GM23338 (cell line): ENCODE measurements at regions not wholly inside any gene's neighbourhood (a gene's known extent, or its start where the extent isn't known, plus 50 kb on each side); places are given as distances from the start of the nearest gene placed in this dataset.

Experiments used
- ATAC-seq: fragments of 200-7000 bp; cut with Tn5 transposase; 3 replicates; pipeline ENCODE4 v1.9.1; 2020
- DNase-seq: peaks from one replicate; pipeline ENCODE4 v3.0.0-alpha.2; 2015; ENCODE audit warnings: low spot score
- H2AFZ ChIP-seq: fragments of 200-600 bp; sonication (generic); 2 replicates; pipeline ENCODE4 v1.8.0; 2016; ENCODE audit warnings: antibody characterized with exemption, mild to moderate bottlenecking, moderate library complexity
- H3F3A ChIP-seq: fragments of 200-600 bp; sonication (generic); replicated peaks from 2 replicates; pipeline ENCODE4 v1.8.0; 2017; ENCODE audit warnings: antibody characterized with exemption, mixed run types, low read depth
- H3K27ac ChIP-seq: fragments of 200-600 bp; sonication (generic); 2 replicates; pipeline ENCODE4 v1.6.1; 2016; ENCODE audit warnings: low read depth
- H3K27me3 ChIP-seq: fragments of 200-600 bp; sonication (generic); 2 replicates; pipeline ENCODE4 v1.8.0; 2016; ENCODE audit warnings: mild to moderate bottlenecking, mixed run types, moderate library complexity; ENCODE audit not compliant: insufficient read depth
- H3K36me3 ChIP-seq: fragments of 200-600 bp; sonication (generic); 2 replicates; pipeline ENCODE4 v1.8.0; 2016; ENCODE audit warnings: mild to moderate bottlenecking; ENCODE audit not compliant: insufficient read depth
- H3K4me1 ChIP-seq: fragments of 200-600 bp; sonication (generic); 2 replicates; pipeline ENCODE4 v1.8.0; 2016; ENCODE audit warnings: mild to moderate bottlenecking, moderate library complexity; ENCODE audit not compliant: insufficient read depth
- H3K4me2 ChIP-seq: fragments of 200-600 bp; sonication (generic); 2 replicates; pipeline ENCODE4 v1.7.1; 2017; ENCODE audit warnings: mixed run types
- H3K4me3 ChIP-seq: fragments of 200-600 bp; sonication (generic); 2 replicates; pipeline ENCODE4 v1.6.1; 2016; ENCODE audit warnings: mixed run types
- H3K79me2 ChIP-seq: fragments of 200-600 bp; sonication (generic); replicated peaks from 2 replicates; pipeline ENCODE4 v1.8.0; 2017; ENCODE audit warnings: mild to moderate bottlenecking; ENCODE audit not compliant: insufficient read depth
- H3K9me2 ChIP-seq: fragments of 200-600 bp; sonication (generic); 2 replicates; pipeline ENCODE4 v1.8.0; 2017; ENCODE audit not compliant: insufficient read depth
- H4K20me1 ChIP-seq: fragments of 200-600 bp; sonication (generic); replicated peaks from 2 replicates; pipeline ENCODE4 v1.8.0; 2017; ENCODE audit warnings: mild to moderate bottlenecking; ENCODE audit not compliant: insufficient read depth
- H3K27ac Mint-ChIP-seq: 2 replicates; pipeline ENCODE4 v1.8.0; 2020; ENCODE audit warnings: inconsistent platforms, mild to moderate bottlenecking, moderate library complexity, mixed read lengths
- H3K27me3 Mint-ChIP-seq: 3 replicates; pipeline ENCODE4 v1.8.0; 2022; ENCODE audit warnings: low read depth, mild to moderate bottlenecking, moderate library complexity, mixed read lengths, inconsistent platforms; ENCODE audit not compliant: insufficient read depth, poor library complexity
- H3K36me3 Mint-ChIP-seq: 3 replicates; pipeline ENCODE4 v1.8.0; 2021; ENCODE audit warnings: low read depth, mild to moderate bottlenecking, inconsistent platforms, moderate library complexity, mixed read lengths
- H3K4me1 Mint-ChIP-seq: 3 replicates; pipeline ENCODE4 v1.8.0; 2020; ENCODE audit warnings: mild to moderate bottlenecking, inconsistent platforms, mixed read lengths
- H3K4me3 Mint-ChIP-seq: 3 replicates; pipeline ENCODE4 v1.8.0; 2021; ENCODE audit warnings: moderate library complexity, mild to moderate bottlenecking, inconsistent platforms, mixed read lengths
- H3K9me3 Mint-ChIP-seq: 3 replicates; pipeline ENCODE4 v1.8.0; 2020; ENCODE audit warnings: moderate library complexity, mild to moderate bottlenecking, inconsistent platforms, mixed read lengths
- EZH2 ChIP-seq: fragments of 200-600 bp; sonication (generic); IDR thresholded peaks from one replicate; pipeline ENCODE4 v1.8.0; 2017; ENCODE audit warnings: antibody characterized with exemption, mild to moderate bottlenecking, low read depth; ENCODE audit not compliant: unreplicated experiment
- JUNB ChIP-seq: IDR thresholded peaks from one replicate; pipeline ENCODE4 v1.6.1; 2016; ENCODE audit warnings: antibody characterized with exemption; ENCODE audit not compliant: unreplicated experiment
- REST ChIP-seq: IDR thresholded peaks from one replicate; pipeline ENCODE4 v1.6.1; 2018; ENCODE audit warnings: antibody characterized with exemption; ENCODE audit not compliant: unreplicated experiment
- STAT1 ChIP-seq: IDR thresholded peaks from one replicate; pipeline ENCODE4 v1.6.1; 2016; ENCODE audit warnings: antibody characterized with exemption; ENCODE audit not compliant: unreplicated experiment
- ZNF331 ChIP-seq: fragments of 250-450 bp; sonication (Bioruptor Pico); IDR thresholded peaks from 2 replicates; pipeline ENCODE4 v1.5.0; 2020; ENCODE audit warnings: low read depth, mild to moderate bottlenecking, moderate library complexity
- ZNF462 ChIP-seq: fragments of 250-450 bp; sonication (Bioruptor Pico); IDR thresholded peaks from 2 replicates; pipeline ENCODE4 v1.5.0; 2020; ENCODE audit warnings: mild to moderate bottlenecking, moderate library complexity
- TF ChIP-seq, protein P1 (sequence below), 2 experiments: fragments of 200-600 bp in 1 of 2; sonication (generic) in 1 of 2; conservative IDR thresholded peaks; 2 replicates each; pipeline versions ENCODE4 v1.5.1 to v1.6.1; 2016 to 2017; ENCODE audit warnings: antibody characterized with exemption in 2 of 2, low read depth in 2 of 2, mild to moderate bottlenecking in 2 of 2, moderate library complexity in 1 of 2

GRCh38 chr14:25484235-25484634 lies 434.3 kb upstream of the STXBP6 start:
- no peak for ATAC-seq
- 0 out of 3 replicates have a peak, but pooled peaks cover 3% of the 10 kb centered on the region for H3K4me1 Mint-ChIP-seq

GRCh38 chr14:25477316-25478098 lies 427.6 kb upstream of the STXBP6 start:
- Histone ChIP-seq H3K27ac (no peak overlapping the region), H3K4me3 (no peak overlapping the region), H4K20me1 (no peaks in the 10 kb centered on the region), H3K4me1 (0 out of 2 replicates have a peak, but pooled peaks cover under 1% of the 10 kb centered on the region), H2AFZ (peak overlapping the region; percentile 43; the same call in 1 of the 2 replicates), H3K36me3 (no peaks in the 10 kb centered on the region), H3K4me2 (no peak overlapping the region), H3F3A (no peaks in the 10 kb centered on the region), H3K27me3 (no peaks in the 10 kb centered on the region), H3K79me2 (no peaks in the 10 kb centered on the region), H3K9me2 (peaks cover 3% of the 10 kb centered on the region; the same call in 1 of the 2 replicates)
- Mint-ChIP-seq H3K27ac (no peak overlapping the region), H3K4me3 (no peak overlapping the region), H3K36me3 (no peaks in the 10 kb centered on the region), H3K4me1 (0 out of 3 replicates have a peak, but pooled peaks cover 2% of the 10 kb centered on the region), H3K9me3 (no peaks in the 10 kb centered on the region), H3K27me3 (peaks cover 2% of the 10 kb centered on the region)
- peak; percentile 13 for DNase-seq
- no peak for ATAC-seq
- TF ChIP-seq ZNF462 (CRISPR knock-in tag) (no peak), JUNB (no peak), EZH2 (no peak), STAT1 (no peak), REST (no peak), ZNF331 (CRISPR knock-in tag) (no peak)

More at GRCh38 chr14:25484235-25484634, 434.3 kb upstream of the STXBP6 start:
- Histone ChIP-seq H2AFZ (no peak overlapping the region), H3K27ac (no peak overlapping the region), H3K79me2 (no peaks in the 10 kb centered on the region), H3F3A (no peaks in the 10 kb centered on the region), H3K27me3 (no peaks in the 10 kb centered on the region), H3K9me2 (peaks cover 3% of the 10 kb centered on the region; the same call in 1 of the 2 replicates), H3K4me3 (no peak overlapping the region), H3K4me1 (0 out of 2 replicates have a peak, but pooled peaks cover 3% of the 10 kb centered on the region), H3K4me2 (no peak overlapping the region), H4K20me1 (no peaks in the 10 kb centered on the region), H3K36me3 (no peaks in the 10 kb centered on the region)
- Mint-ChIP-seq H3K27ac (no peak overlapping the region), H3K9me3 (no peaks in the 10 kb centered on the region), H3K4me3 (no peak overlapping the region), H3K36me3 (no peaks in the 10 kb centered on the region), H3K27me3 (no peaks in the 10 kb centered on the region)
- TF ChIP-seq ZNF331 (CRISPR knock-in tag): no peak
- TF ChIP-seq, protein P1, sequence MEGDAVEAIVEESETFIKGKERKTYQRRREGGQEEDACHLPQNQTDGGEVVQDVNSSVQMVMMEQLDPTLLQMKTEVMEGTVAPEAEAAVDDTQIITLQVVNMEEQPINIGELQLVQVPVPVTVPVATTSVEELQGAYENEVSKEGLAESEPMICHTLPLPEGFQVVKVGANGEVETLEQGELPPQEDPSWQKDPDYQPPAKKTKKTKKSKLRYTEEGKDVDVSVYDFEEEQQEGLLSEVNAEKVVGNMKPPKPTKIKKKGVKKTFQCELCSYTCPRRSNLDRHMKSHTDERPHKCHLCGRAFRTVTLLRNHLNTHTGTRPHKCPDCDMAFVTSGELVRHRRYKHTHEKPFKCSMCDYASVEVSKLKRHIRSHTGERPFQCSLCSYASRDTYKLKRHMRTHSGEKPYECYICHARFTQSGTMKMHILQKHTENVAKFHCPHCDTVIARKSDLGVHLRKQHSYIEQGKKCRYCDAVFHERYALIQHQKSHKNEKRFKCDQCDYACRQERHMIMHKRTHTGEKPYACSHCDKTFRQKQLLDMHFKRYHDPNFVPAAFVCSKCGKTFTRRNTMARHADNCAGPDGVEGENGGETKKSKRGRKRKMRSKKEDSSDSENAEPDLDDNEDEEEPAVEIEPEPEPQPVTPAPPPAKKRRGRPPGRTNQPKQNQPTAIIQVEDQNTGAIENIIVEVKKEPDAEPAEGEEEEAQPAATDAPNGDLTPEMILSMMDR (conservative IDR thresholded peaks at IDR 0.05; ENCODE audit: low read depth in 2 of 2): peak; percentile 27 to 31; a peak in 2 of 4 replicates
- no peak for DNase-seq
